GM23338 (cell line): ENCODE measurements at regions not wholly inside any gene's neighbourhood (a gene's known extent, or its start where the extent isn't known, plus 50 kb on each side); places are given as distances from the start of the nearest gene placed in this dataset.
A peak's percentile ranks its signal among the peaks of the same experiment; 100 is the strongest.

Source experiments
- CREB1 ChIP-seq: fragments of 250-450 bp; sonication (Bioruptor Pico); IDR thresholded peaks from 2 replicates; pipeline ENCODE4 v1.5.0; 2020; ENCODE audit warnings: low read depth, mild to moderate bottlenecking, moderate library complexity
- EZH2 ChIP-seq: fragments of 200-600 bp; sonication (generic); IDR thresholded peaks from one replicate; pipeline ENCODE4 v1.8.0; 2017; ENCODE audit warnings: antibody characterized with exemption, mild to moderate bottlenecking, low read depth; ENCODE audit not compliant: unreplicated experiment
- EZH2phosphoT487 ChIP-seq: fragments of 200-600 bp; sonication (generic); IDR thresholded peaks from one replicate; pipeline ENCODE4 v1.8.1; 2018; ENCODE audit warnings: antibody characterized with exemption; ENCODE audit not compliant: unreplicated experiment
- JUNB ChIP-seq: IDR thresholded peaks from one replicate; pipeline ENCODE4 v1.6.1; 2016; ENCODE audit warnings: antibody characterized with exemption; ENCODE audit not compliant: unreplicated experiment
- NANOG ChIP-seq: IDR thresholded peaks from 2 replicates; pipeline ENCODE4 v1.6.1; 2016; ENCODE audit warnings: antibody characterized with exemption, borderline replicate concordance
- POLR2AphosphoS5 ChIP-seq: IDR thresholded peaks from 2 replicates; pipeline ENCODE4 v1.6.1; 2016; ENCODE audit warnings: antibody characterized with exemption, low read depth
- REST ChIP-seq: IDR thresholded peaks from one replicate; pipeline ENCODE4 v1.6.1; 2018; ENCODE audit warnings: antibody characterized with exemption; ENCODE audit not compliant: unreplicated experiment
- STAT1 ChIP-seq: IDR thresholded peaks from one replicate; pipeline ENCODE4 v1.6.1; 2016; ENCODE audit warnings: antibody characterized with exemption; ENCODE audit not compliant: unreplicated experiment
- ZNF114 ChIP-seq: fragments of 250-450 bp; sonication (Bioruptor Pico); IDR thresholded peaks from 2 replicates; pipeline ENCODE4 v1.5.0; 2020; ENCODE audit warnings: mild to moderate bottlenecking, moderate library complexity
- ZNF331 ChIP-seq: fragments of 250-450 bp; sonication (Bioruptor Pico); IDR thresholded peaks from 2 replicates; pipeline ENCODE4 v1.5.0; 2020; ENCODE audit warnings: low read depth, mild to moderate bottlenecking, moderate library complexity
- TF ChIP-seq, protein P1 (sequence below), 2 experiments: fragments of 200-600 bp in 1 of 2; sonication (generic) in 1 of 2; conservative IDR thresholded peaks; 2 replicates each; pipeline versions ENCODE4 v1.5.1 to v1.6.1; 2016 to 2017; ENCODE audit warnings: antibody characterized with exemption in 2 of 2, low read depth in 2 of 2, mild to moderate bottlenecking in 2 of 2, moderate library complexity in 1 of 2
- TF ChIP-seq, protein P2 (sequence below): IDR thresholded peaks from 2 replicates; pipeline ENCODE4 v1.6.1; 2016; ENCODE audit warnings: antibody characterized with exemption

GRCh38 chr2:67210430-67210829, 186.7 kb upstream of the ETAA1 start:
- TF ChIP-seq, protein P1, sequence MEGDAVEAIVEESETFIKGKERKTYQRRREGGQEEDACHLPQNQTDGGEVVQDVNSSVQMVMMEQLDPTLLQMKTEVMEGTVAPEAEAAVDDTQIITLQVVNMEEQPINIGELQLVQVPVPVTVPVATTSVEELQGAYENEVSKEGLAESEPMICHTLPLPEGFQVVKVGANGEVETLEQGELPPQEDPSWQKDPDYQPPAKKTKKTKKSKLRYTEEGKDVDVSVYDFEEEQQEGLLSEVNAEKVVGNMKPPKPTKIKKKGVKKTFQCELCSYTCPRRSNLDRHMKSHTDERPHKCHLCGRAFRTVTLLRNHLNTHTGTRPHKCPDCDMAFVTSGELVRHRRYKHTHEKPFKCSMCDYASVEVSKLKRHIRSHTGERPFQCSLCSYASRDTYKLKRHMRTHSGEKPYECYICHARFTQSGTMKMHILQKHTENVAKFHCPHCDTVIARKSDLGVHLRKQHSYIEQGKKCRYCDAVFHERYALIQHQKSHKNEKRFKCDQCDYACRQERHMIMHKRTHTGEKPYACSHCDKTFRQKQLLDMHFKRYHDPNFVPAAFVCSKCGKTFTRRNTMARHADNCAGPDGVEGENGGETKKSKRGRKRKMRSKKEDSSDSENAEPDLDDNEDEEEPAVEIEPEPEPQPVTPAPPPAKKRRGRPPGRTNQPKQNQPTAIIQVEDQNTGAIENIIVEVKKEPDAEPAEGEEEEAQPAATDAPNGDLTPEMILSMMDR (conservative IDR thresholded peaks at IDR 0.05; ENCODE audit: low read depth in 2 of 2): peak in 1 of 2 experiments; percentile 34; a peak in 2 of 4 replicates
- no peak for TF ChIP-seq POLR2AphosphoS5
- no peak for TF ChIP-seq REST
- TF ChIP-seq CREB1 (CRISPR knock-in tag): no peak
- no peak for TF ChIP-seq EZH2phosphoT487
- no peak for TF ChIP-seq EZH2
- no peak for TF ChIP-seq JUNB
- TF ChIP-seq, protein P2, sequence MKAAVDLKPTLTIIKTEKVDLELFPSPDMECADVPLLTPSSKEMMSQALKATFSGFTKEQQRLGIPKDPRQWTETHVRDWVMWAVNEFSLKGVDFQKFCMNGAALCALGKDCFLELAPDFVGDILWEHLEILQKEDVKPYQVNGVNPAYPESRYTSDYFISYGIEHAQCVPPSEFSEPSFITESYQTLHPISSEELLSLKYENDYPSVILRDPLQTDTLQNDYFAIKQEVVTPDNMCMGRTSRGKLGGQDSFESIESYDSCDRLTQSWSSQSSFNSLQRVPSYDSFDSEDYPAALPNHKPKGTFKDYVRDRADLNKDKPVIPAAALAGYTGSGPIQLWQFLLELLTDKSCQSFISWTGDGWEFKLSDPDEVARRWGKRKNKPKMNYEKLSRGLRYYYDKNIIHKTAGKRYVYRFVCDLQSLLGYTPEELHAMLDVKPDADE: no peak
- TF ChIP-seq STAT1: no peak
- TF ChIP-seq ZNF114: no peak
- no peak for TF ChIP-seq ZNF331 (CRISPR knock-in tag)
- TF ChIP-seq NANOG: no peak
